DND-41 (cell line): ENCODE measurements at regions not wholly inside any gene's neighbourhood (a gene's known extent, or its start where the extent isn't known, plus 50 kb on each side); places are given as distances from the start of the nearest gene placed in this dataset.

Experiments
- EZH2 ChIP-seq: IDR thresholded peaks from 3 replicates; pipeline ENCODE4 v1.6.1; 2012; ENCODE audit warnings: borderline replicate concordance, low read depth, mild to moderate bottlenecking, moderate library complexity, low read length, inconsistent platforms; ENCODE audit not compliant: severe bottlenecking
- TF ChIP-seq, protein P1 (sequence below): IDR thresholded peaks from 2 replicates; pipeline ENCODE4 v1.5.1; 2012; ENCODE audit warnings: borderline replicate concordance, low read length, moderate library complexity, mild to moderate bottlenecking; ENCODE audit not compliant: poor library complexity, severe bottlenecking; ENCODE audit errors: extremely low read depth

DNA sequence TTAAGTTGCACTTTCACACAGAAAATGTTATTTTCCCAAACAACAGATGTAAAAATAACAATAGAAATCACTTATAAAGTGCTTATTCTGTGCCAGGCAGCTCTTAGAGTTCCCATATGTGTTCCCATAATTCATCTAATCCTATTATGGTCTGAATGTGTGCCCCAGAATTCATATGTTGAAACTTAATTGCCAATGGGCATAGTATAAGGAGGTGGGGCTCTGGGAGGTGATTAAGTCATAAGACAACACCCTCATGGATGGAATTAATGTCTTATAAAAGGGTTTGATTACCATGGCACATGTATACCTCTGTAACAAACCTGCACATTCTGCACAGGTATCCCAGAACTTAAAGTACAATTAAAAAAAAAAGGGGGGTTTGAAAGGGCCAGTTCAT is 92.7 kb downstream of the FZD1 start:
- TF ChIP-seq, protein P1, sequence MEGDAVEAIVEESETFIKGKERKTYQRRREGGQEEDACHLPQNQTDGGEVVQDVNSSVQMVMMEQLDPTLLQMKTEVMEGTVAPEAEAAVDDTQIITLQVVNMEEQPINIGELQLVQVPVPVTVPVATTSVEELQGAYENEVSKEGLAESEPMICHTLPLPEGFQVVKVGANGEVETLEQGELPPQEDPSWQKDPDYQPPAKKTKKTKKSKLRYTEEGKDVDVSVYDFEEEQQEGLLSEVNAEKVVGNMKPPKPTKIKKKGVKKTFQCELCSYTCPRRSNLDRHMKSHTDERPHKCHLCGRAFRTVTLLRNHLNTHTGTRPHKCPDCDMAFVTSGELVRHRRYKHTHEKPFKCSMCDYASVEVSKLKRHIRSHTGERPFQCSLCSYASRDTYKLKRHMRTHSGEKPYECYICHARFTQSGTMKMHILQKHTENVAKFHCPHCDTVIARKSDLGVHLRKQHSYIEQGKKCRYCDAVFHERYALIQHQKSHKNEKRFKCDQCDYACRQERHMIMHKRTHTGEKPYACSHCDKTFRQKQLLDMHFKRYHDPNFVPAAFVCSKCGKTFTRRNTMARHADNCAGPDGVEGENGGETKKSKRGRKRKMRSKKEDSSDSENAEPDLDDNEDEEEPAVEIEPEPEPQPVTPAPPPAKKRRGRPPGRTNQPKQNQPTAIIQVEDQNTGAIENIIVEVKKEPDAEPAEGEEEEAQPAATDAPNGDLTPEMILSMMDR, result no peak
- no peak for TF ChIP-seq EZH2
